Esophagus mucosa (tissue), 1 donor: ENCODE measurements at regions not wholly inside any gene's neighbourhood (a gene's known extent, or its start where the extent isn't known, plus 50 kb on each side); places are given as distances from the start of the nearest gene placed in this dataset.
"Not testable (repeated sequence)": the region's sequence is repeated elsewhere in the genome, so short reads cannot be mapped to it uniquely, and the experiment has no call there.

ENCODE experiments used
- ATAC-seq: fragments of 200-7000 bp; cut with Tn5 transposase; one replicate; pipeline ENCODE4 v1.9.1; 2020
- donor health status: DM: yes; HTN: yes; CAD: no.

DNA sequence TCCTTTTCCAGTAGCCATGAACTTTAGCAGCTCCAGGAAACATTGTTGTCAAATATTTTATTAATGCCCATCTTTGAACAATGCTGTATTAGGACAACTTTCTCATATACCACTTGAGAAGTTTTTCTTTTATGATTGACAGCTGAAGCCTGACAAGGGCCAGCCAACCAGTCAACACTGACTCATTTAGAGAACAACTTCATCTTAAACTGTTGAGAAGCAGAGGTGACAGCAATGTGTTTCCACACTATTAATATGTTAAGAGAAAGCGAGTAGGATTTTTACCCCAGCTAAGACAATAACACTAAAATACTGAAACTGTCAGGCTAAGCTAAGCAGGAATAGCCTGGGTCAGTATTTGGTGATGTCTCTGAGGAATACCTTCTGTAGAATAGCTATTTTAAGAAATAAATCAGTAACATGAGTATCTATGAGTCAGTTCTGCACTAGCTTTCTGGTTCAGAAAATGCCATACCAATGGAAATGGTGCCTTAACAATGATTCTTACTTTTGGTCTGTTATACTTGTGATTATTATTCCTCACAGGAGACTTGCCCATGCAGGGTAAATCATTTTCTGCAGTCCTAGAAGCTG lies 168.8 kb upstream of the POT1 start:
- no peak for ATAC-seq

GRCh38 chr7:125090596-125090995 lies 161.0 kb upstream of the POT1 start:
- no peak for ATAC-seq

- ATAC-seq: no peak
These were observed 159.5 kb upstream of the POT1 start for GRCh38 chr7:125089171-125089570.

- no peak for ATAC-seq
These were observed 158.9 kb upstream of the POT1 start for GRCh38 chr7:125088555-125088954.

GRCh38 chr7:125085084-125085483 lies 155.5 kb upstream of the POT1 start:
- ATAC-seq: no peak

DNA sequence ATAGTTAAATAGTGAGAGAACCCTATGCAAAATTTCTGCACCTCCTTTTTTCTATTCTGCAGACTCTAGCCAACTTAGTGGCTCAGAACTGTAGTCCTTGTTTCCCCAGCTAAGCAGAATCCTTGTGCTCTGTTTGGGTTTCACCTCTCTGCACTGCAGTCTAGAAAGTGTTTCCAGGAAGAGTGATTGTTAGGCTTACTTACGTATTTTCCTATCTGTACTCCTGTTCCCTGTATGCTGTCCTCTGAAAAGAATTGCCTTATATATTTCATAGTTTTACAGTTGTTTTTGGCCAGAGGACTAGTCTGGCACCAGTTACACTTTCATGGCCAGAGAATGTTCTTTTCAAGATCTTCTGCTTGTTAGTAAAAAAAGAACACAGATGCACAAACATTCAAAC lies 154.6 kb upstream of the POT1 start:
- no peak for ATAC-seq

- peak; percentile 55 for ATAC-seq
These were observed 144.5 kb upstream of the POT1 start for GRCh38 chr7:125074141-125074540.

DNA sequence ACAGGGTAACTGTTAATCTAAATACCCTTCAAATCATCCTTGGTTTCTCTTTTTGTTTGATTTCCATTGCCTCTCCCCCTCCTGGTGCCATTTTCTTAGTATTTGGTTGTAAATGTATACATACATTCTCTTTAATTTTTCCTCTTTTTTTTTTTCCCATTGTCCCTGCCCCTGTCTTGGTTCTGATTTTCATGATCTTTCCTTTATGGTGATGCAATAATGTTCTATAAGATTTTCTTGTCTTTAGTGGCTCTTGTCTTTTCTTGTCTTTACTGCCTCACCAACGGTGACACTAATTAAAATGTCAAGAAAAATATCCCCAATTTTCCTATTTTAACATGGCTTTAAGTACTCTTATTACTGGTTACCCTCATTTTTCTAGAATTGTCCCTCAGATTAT lies 135.9 kb upstream of the POT1 start:
- no peak for ATAC-seq

DNA sequence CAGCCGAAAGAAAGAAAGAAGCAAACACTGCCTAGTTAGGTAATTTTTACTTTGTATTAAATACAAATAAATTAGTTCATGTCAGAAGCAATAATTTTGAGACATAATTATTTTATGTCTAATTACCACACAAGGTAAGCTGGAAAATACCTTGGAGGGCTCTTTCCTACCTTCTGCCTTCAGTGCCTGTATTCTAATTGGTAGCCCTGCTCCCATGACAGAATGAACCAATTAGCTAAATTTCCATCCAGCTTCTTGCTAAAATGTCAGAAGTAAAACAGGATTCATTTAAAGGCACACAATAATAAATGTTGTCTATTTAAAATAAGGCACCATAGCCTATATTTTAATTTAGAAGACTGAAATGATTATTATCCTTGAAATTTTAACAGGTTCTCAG lies 135.4 kb upstream of the POT1 start:
- ATAC-seq: no peak

DNA sequence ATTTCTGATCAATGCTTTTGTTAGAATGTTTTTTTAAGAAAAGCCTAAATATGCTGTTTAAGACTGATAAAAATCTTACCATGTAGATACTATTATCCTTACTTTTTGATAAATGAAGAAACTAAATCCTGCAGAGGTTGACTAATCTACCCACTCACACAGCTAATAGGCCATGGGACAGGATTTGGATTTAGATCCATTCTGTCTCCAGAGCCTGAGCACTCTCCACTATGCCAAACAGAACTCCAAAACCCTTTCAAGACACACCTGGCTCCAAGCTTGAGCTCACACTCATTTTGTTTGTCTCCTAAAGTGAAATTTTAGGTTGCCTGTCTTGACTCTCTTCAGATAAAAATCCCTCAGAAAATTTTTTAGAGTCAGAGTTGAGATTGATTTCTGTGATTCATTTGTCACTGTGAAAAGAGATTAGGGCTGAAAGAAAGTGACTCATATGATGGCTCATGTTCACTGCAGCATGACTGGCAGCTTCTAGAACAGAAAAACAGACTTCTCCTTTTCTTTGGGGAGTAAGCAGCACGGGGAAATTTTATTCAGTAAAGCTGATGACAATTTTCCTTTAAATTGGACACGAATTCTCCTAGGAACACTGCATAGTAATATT lies 132.3 kb upstream of the POT1 start:
- ATAC-seq: peak; percentile 65

DNA sequence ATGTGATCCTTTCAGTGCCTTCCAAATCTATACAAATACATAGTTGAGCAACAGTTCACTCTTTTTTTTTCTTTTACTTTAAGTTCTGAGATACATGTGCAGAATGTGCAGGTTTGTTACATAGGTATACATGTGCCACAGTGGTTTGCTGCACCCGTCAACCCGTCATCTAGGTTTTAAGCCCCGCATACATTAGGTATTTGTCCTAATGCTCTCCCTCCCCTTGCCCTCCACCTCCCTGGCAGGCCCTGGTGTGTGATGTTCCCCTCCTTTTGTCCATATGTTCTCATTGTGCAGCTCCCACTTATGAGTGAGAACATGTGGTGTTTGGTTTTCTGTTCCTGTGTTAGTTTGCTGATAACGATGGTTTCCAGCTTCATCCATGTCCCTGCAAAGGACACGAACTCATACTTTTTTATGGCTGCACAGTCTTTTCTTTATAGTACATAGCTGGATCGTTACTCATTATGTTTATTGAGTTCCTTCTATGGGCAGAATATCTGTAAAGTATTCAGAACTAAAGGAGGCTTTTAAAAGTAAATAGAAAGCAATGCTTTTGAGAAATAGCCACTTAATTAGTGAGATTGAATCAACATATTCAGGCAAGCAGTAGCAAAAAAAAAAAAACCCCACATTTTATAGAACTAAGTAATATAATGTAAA lies 131.6 kb upstream of the POT1 start:
- not testable (repeated sequence) for ATAC-seq

DNA sequence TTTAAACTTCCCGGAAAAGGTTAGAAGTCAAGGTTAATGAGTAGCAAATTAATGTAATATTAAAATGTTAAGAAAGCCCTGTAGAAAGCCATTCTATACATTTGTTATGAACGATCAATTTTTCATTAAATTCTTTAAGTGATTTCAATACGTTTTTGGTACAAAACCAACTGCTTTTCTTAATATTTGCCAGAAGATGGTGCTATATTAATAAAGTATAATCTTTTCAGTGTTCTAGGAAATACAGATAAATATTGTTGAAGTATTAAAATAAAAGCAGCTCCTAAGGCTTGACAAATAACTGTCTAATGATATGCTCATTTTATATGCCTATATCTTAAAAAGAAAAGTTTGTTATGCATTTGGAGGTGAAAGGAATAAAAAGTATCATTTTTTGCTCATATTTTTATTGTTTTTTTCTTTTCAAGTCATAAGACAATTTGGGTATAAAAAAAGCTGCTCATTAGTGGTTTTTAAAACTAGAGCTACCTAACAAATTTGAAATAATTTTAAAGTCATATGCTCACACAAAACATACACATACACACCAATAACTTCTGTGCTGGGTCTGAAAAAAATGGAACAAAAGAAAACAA lies 130.3 kb upstream of the POT1 start:
- ATAC-seq: no peak

DNA sequence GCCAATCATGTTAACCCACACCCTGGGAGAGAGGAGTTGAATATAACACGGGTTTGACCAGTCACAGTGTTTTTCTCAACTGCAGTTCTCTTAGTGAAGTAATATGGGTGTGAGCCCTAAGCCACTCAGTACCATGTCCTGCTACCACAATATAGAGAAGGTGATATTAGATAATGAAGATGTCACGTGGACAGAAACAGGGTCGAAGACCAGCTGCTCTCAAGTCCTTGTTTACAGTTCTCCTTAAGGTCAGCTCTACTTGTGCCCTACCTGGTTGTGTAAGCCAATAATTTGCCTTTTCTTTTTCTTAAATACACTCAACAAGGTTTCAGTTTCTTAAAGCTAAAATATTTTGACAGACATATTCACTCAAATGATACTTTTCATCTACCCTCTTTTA lies 128.3 kb upstream of the POT1 start:
- ATAC-seq: no peak

- no peak for ATAC-seq
These were observed 125.8 kb upstream of the POT1 start for GRCh38 chr7:125055376-125055775.

GRCh38 chr7:125046767-125047166 lies 117.1 kb upstream of the POT1 start:
- no peak for ATAC-seq

GRCh38 chr7:125033506-125033905 lies 103.9 kb upstream of the POT1 start:
- no peak for ATAC-seq

GRCh38 chr7:125032943-125033342 lies 103.3 kb upstream of the POT1 start:
- no peak for ATAC-seq

GRCh38 chr7:125030756-125031387 lies 101.2 kb upstream of the POT1 start:
- ATAC-seq: no peak

- no peak for ATAC-seq
These were observed 96.0 kb upstream of the POT1 start for GRCh38 chr7:125025620-125026019.

- ATAC-seq: no peak
These were observed 91.2 kb upstream of the POT1 start for GRCh38 chr7:125020801-125021200.

GRCh38 chr7:125010540-125010939 lies 80.9 kb upstream of the POT1 start:
- no peak for ATAC-seq

DNA sequence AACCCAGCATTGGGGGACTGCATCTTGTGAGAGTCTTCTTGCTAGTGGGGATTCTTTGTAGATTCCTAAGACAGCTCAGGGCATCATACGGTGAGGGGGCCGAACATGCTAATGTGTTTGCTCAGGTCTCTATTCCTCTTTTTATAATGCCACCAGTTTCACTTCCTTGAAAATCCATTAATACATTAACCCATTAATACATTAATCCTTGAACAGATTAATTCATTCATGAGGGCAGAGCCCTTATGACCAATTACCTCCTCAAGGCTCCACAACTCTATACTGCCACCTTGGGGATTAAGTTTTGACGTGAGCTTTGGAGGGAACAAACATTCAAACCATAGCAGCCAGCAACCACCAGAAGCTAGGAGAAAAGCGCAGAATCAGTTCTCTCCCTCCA lies 67.2 kb upstream of the POT1 start:
- no peak for ATAC-seq

- ATAC-seq: no peak
These were observed 63.4 kb upstream of the POT1 start for GRCh38 chr7:124992851-124993562.
